ENCODE measurements at regions not wholly inside any gene's neighbourhood (a gene's known extent, or its start where the extent isn't known, plus 50 kb on each side); places are given as distances from the start of the nearest gene placed in this dataset.

GRCh38 chr6:93728150-93728549 is 308.8 kb upstream of the EPHA7 start:
- ATAC-seq = no peak
- TF ChIP-seq TSHZ2 (CRISPR knock-in tag; IDR thresholded peaks at IDR 0.05) = no peak
- TF ChIP-seq ZNF8 (CRISPR knock-in tag; IDR thresholded peaks at IDR 0.05) = no peak

- TF ChIP-seq PATZ1 (CRISPR knock-in tag; IDR thresholded peaks at IDR 0.05; ENCODE audit: borderline replicate concordance) (no peak), GLIS3 (CRISPR knock-in tag; IDR thresholded peaks at IDR 0.05) (no peak), ZNF565 (CRISPR knock-in tag; conservative IDR thresholded peaks at IDR 0.05; ENCODE audit: low read depth) (no peak), CSRNP3 (CRISPR knock-in tag; IDR thresholded peaks at IDR 0.05) (no peak), ISL1 (CRISPR knock-in tag; IDR thresholded peaks at IDR 0.05) (no peak), RARB (CRISPR knock-in tag; IDR thresholded peaks at IDR 0.05) (no peak), POU6F1 (CRISPR knock-in tag; IDR thresholded peaks at IDR 0.05; ENCODE audit: borderline replicate concordance, low read depth) (no peak), TSHZ2 (CRISPR knock-in tag; IDR thresholded peaks at IDR 0.05) (no peak), ZC3H10 (CRISPR knock-in tag; IDR thresholded peaks at IDR 0.05) (no peak), ARNTL (CRISPR knock-in tag; IDR thresholded peaks at IDR 0.05; ENCODE audit: borderline replicate concordance, low read depth) (no peak), BACH2 (CRISPR knock-in tag; IDR thresholded peaks at IDR 0.05; ENCODE audit: borderline replicate concordance) (no peak), ZFP30 (CRISPR knock-in tag; IDR thresholded peaks at IDR 0.05) (no peak), OSR1 (CRISPR knock-in tag; IDR thresholded peaks at IDR 0.05) (no peak), CSDC2 (CRISPR knock-in tag; IDR thresholded peaks at IDR 0.05) (no peak)
- ATAC-seq = no peak
These were observed 308.1 kb upstream of the EPHA7 start for GRCh38 chr6:93727447-93727846.

- ATAC-seq = peak; percentile 77
- no peak for TF ChIP-seq ZFP30 (CRISPR knock-in tag; IDR thresholded peaks at IDR 0.05)
- no peak for TF ChIP-seq TOX (CRISPR knock-in tag; IDR thresholded peaks at IDR 0.05; ENCODE audit: borderline replicate concordance)
- no peak for TF ChIP-seq TSHZ2 (CRISPR knock-in tag; IDR thresholded peaks at IDR 0.05)
- no peak for TF ChIP-seq ESRRG (CRISPR knock-in tag; IDR thresholded peaks at IDR 0.05)
- no peak for TF ChIP-seq ZC3H10 (CRISPR knock-in tag; IDR thresholded peaks at IDR 0.05)
- TF ChIP-seq ARNTL (CRISPR knock-in tag; IDR thresholded peaks at IDR 0.05; ENCODE audit: borderline replicate concordance, low read depth) = no peak
- no peak for TF ChIP-seq GLIS3 (CRISPR knock-in tag; IDR thresholded peaks at IDR 0.05)
- TF ChIP-seq RARB (CRISPR knock-in tag; IDR thresholded peaks at IDR 0.05) = no peak
- TF ChIP-seq PPARA (CRISPR knock-in tag; IDR thresholded peaks at IDR 0.05; ENCODE audit: borderline replicate concordance) = no peak
These were observed 302.2 kb upstream of the EPHA7 start for GRCh38 chr6:93721386-93722048.

All from SK-N-SH treated with all-trans-retinoic acid at 6 μM for 48 hours (cell line).